Panc1 (cell line): ENCODE measurements at regions not wholly inside any gene's neighbourhood (a gene's known extent, or its start where the extent isn't known, plus 50 kb on each side); places are given as distances from the start of the nearest gene placed in this dataset.

Source experiments
- CTCF ChIP-seq: fragments of 450-650 bp; IDR thresholded peaks from 2 replicates; pipeline ENCODE4 v1.5.1; 2017; ENCODE audit warnings: mild to moderate bottlenecking
- POLR2AphosphoS5 ChIP-seq: IDR thresholded peaks from 2 replicates; pipeline ENCODE4 v1.6.1; 2012; ENCODE audit warnings: mild to moderate bottlenecking, low read depth, low read length, moderate library complexity
- REST ChIP-seq, 2 experiments: IDR thresholded peaks; 2 replicates each; pipeline ENCODE4 v1.6.1; 2011 to 2012; ENCODE audit warnings: low read depth in 2 of 2, control low read depth in 1 of 2, low read length in 1 of 2, mild to moderate bottlenecking in 1 of 2, moderate library complexity in 1 of 2; ENCODE audit not compliant: insufficient read depth in 1 of 2
- SIN3A ChIP-seq: IDR thresholded peaks from 2 replicates; pipeline ENCODE4 v1.6.1; 2012; ENCODE audit warnings: low read depth, mild to moderate bottlenecking, low read length, moderate library complexity, borderline replicate concordance; ENCODE audit not compliant: insufficient read depth
- TCF7L2 ChIP-seq: IDR thresholded peaks from 2 replicates; pipeline ENCODE4 v1.6.1; 2011; ENCODE audit warnings: mild to moderate bottlenecking, low read depth, low read length, inconsistent platforms

- no peak for TF ChIP-seq REST (IDR thresholded peaks at IDR 0.05; ENCODE audit: insufficient read depth in 1 of 2, low read depth in 2 of 2, low read length in 1 of 2)
- TF ChIP-seq CTCF = no peak
- TF ChIP-seq POLR2AphosphoS5 = no peak
- TF ChIP-seq TCF7L2 = no peak
- no peak for TF ChIP-seq SIN3A
Observed at GRCh38 chr6:19041906-19042305, 654.8 kb downstream of the RNF144B start.
